Parathyroid adenoma (tissue), 2 donors: ENCODE measurements at regions not wholly inside any gene's neighbourhood (a gene's known extent, or its start where the extent isn't known, plus 50 kb on each side); places are given as distances from the start of the nearest gene placed in this dataset.
"Not testable (repeated sequence)": the region's sequence is repeated elsewhere in the genome, so short reads cannot be mapped to it uniquely, and the experiment has no call there.

Experiments
- H2AFZ ChIP-seq: fragments of 300-600 bp; sonication (generic); one replicate; pipeline ENCODE4 v1.7.0; 2017; ENCODE audit warnings: antibody characterized with exemption, mild to moderate bottlenecking
- H3K27ac ChIP-seq: fragments of 300-600 bp; sonication (generic); one replicate; pipeline ENCODE4 v1.7.0; 2017
- H3K27me3 ChIP-seq: fragments of 300-600 bp; sonication (generic); one replicate; pipeline ENCODE4 v1.7.0; 2017; ENCODE audit warnings: low read length; ENCODE audit not compliant: control insufficient read depth, insufficient read depth
- H3K36me3 ChIP-seq: fragments of 300-600 bp; sonication (generic); one replicate; pipeline ENCODE4 v1.7.0; 2017; ENCODE audit warnings: low read length; ENCODE audit not compliant: control insufficient read depth, insufficient read depth
- H3K4me1 ChIP-seq: fragments of 300-600 bp; sonication (generic); one replicate; pipeline ENCODE4 v1.7.0; 2017; ENCODE audit warnings: control low read depth
- H3K4me2 ChIP-seq: fragments of 300-600 bp; sonication (generic); one replicate; pipeline ENCODE4 v1.7.0; 2017; ENCODE audit warnings: low read length
- H3K4me3 ChIP-seq: fragments of 300-600 bp; sonication (generic); one replicate; pipeline ENCODE4 v1.7.0; 2017; ENCODE audit warnings: low read depth, low read length
- H3K79me2 ChIP-seq: fragments of 300-600 bp; sonication (generic); one replicate; pipeline ENCODE4 v1.7.0; 2017; ENCODE audit warnings: control low read depth
- H3K9ac ChIP-seq: fragments of 300-600 bp; sonication (generic); one replicate; pipeline ENCODE4 v1.7.0; 2017; ENCODE audit warnings: mild to moderate bottlenecking
- H3K9me3 ChIP-seq: fragments of 300-600 bp; sonication (generic); one replicate; pipeline ENCODE4 v1.7.0; 2017; ENCODE audit warnings: low read length; ENCODE audit not compliant: control insufficient read depth
- TF ChIP-seq, protein P1 (sequence below): fragments of 300-600 bp; sonication (generic); IDR thresholded peaks from one replicate; pipeline ENCODE4 v1.7.0; 2017; ENCODE audit warnings: antibody characterized with exemption, mild to moderate bottlenecking
- donor health status: primary hyperparathyroidism.

DNA sequence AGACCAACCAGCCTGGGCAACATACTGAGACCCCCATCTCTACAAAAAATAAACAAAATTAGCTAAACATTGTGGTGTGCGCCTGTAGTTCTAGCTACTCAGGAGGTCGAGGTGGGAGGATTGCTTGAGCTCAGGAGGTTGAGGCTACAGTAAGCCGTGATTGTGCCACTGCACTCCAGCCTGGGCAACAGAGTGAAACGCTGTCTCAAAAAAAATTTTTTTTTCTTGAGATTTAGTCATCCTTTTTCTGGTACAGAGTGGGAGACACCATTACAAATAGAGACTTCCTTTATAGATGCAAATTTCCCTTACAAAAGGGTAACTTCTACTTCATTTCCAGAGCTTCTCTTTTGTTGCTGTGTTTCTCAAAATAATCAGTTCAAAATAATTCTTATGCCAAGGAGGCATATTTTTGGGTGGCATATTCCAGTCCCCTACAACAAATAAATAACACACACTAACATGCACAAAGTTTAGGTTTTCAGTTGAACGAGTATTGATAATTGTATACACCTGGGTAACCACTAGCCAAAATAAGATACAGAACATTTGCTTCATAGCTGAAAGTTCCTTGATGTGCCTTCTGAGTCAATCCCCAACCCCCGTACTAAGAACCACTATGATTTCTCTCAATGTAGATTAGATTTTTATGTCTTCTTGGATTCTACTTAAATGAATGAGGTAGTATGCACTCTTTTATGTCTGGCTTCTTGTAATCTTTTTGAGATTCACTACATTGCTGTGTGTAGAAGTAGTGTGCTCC lies 248.9 kb upstream of the PROK2 start:
- Histone ChIP-seq H3K9me3 (no peaks in the 10 kb centered on the region), H3K4me1 (no peaks in the 10 kb centered on the region), H3K4me3 (no peak overlapping the region), H3K27me3 (no peaks in the 10 kb centered on the region), H3K9ac (no peak overlapping the region), H3K36me3 (no peaks in the 10 kb centered on the region), H3K27ac (no peak overlapping the region), H3K4me2 (no peak overlapping the region), H3K79me2 (no peaks in the 10 kb centered on the region), H2AFZ (no peak overlapping the region)
- TF ChIP-seq, protein P1, sequence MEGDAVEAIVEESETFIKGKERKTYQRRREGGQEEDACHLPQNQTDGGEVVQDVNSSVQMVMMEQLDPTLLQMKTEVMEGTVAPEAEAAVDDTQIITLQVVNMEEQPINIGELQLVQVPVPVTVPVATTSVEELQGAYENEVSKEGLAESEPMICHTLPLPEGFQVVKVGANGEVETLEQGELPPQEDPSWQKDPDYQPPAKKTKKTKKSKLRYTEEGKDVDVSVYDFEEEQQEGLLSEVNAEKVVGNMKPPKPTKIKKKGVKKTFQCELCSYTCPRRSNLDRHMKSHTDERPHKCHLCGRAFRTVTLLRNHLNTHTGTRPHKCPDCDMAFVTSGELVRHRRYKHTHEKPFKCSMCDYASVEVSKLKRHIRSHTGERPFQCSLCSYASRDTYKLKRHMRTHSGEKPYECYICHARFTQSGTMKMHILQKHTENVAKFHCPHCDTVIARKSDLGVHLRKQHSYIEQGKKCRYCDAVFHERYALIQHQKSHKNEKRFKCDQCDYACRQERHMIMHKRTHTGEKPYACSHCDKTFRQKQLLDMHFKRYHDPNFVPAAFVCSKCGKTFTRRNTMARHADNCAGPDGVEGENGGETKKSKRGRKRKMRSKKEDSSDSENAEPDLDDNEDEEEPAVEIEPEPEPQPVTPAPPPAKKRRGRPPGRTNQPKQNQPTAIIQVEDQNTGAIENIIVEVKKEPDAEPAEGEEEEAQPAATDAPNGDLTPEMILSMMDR: no peak

DNA sequence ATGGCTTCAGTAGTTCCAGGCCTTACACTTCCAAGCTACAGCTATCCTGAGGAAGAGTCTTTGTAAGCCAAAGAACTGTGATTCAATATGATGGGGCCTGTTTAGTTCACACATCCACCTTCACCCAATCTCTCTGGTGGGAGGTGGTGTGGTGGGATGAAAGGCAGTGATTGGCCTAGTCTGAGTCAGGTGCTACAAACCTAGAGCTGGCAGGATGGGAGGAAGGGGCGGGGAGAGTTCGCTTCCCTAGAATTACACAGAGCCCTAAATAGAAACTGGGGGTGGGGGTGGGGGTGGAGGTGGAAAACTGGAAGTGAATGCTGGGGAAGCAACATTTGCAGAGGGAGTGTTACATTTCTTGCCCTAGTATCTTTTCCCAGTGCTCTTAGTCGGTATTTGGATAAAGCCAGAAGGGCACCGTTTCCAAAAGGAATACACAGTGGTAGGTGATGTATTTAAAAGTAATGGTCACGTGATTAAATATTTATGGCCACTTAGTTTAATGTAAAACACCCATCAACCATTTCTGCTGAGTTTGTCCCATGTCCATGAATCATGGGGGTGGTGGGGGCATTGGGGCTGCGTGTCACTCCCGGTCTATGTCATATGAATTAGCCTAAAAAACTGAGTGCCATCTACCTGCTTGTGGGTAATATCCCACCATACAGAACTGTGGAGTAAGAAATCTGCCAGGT lies 247.6 kb upstream of the PROK2 start:
- Histone ChIP-seq H3K27ac (no peak overlapping the region), H3K4me1 (no peaks in the 10 kb centered on the region), H3K4me2 (no peak overlapping the region), H3K9ac (no peak overlapping the region), H3K36me3 (no peaks in the 10 kb centered on the region), H3K27me3 (no peaks in the 10 kb centered on the region), H3K4me3 (no peak overlapping the region), H3K79me2 (no peaks in the 10 kb centered on the region), H3K9me3 (no peaks in the 10 kb centered on the region), H2AFZ (no peak overlapping the region)
- TF ChIP-seq, protein P1: no peak

DNA sequence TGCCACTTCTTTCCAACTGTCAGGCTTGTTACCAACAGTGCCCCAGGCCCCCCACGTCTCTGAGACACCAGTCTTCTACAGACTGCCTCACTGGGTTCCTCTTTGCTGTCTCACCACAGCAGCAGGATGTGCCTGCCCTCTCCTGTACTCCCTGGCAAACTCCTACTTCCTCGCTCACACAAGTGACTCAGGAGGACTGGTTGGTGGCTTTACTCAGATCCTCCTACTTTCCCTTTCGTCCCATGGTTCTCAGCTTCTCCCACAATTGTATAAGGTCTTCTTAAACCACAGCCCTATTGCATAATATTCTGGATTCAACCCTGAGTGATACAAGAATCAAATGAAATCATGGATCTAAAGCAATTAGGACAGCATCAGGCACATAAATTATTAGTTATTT lies 246.6 kb upstream of the PROK2 start:
- TF ChIP-seq, protein P1: no peak
- Histone ChIP-seq H3K36me3 (no peaks in the 10 kb centered on the region), H2AFZ (no peak overlapping the region), H3K4me1 (no peaks in the 10 kb centered on the region), H3K27ac (no peak overlapping the region), H3K4me3 (no peak overlapping the region), H3K9ac (no peak overlapping the region), H3K79me2 (no peaks in the 10 kb centered on the region), H3K4me2 (no peak overlapping the region), H3K9me3 (no peaks in the 10 kb centered on the region), H3K27me3 (no peaks in the 10 kb centered on the region)

DNA sequence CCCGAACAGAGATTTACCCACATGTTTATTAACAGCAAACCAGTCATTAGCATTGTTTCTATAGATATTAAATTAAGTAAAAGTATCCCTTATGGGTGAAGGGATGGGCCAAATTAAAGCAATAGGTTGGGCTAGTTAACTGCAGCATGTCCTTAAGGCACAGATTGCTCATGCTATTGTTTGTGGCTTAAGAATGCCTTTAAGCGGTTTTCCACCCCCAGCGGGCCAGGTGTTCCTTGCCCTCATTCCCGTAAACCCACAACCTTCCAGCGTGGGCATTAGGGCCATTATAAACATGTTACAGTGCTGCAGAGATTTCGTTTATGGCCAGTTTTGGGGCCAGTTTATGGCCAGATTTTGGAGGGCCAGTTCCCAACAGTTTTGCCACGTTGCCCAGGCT lies 245.3 kb upstream of the PROK2 start:
- H3K4me3 ChIP-seq, H3K9me3 ChIP-seq, H2AFZ ChIP-seq, H3K4me1 ChIP-seq, H3K27me3 ChIP-seq, H3K9ac ChIP-seq, H3K36me3 ChIP-seq, H3K4me2 ChIP-seq, H3K27ac ChIP-seq, H3K79me2 ChIP-seq: not testable (repeated sequence)

DNA sequence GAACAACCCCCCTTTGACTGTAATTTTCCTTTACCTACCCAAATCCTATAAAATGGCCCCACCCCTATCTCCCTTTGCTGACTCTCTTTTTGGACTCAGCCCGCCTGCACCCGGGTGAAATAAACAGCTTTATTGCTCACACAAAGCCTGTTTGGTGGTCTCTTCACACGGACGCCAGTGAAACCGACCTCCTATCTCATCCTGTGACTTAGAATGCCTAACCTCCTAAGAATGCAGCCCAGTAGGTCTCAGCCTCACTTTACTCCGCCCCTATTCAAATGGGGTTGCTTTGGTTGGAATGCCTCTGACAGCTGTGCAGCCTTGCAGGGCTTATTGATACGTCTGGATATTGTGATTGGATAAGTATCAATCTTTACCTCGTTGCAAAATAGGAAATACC lies 243.8 kb upstream of the PROK2 start:
- H3K79me2 ChIP-seq, H3K36me3 ChIP-seq, H3K4me1 ChIP-seq, H3K4me3 ChIP-seq, H2AFZ ChIP-seq, H3K4me2 ChIP-seq, H3K9ac ChIP-seq, H3K27ac ChIP-seq, H3K27me3 ChIP-seq, H3K9me3 ChIP-seq: not testable (repeated sequence)

GRCh38 chr3:72028307-72028706 lies 243.4 kb upstream of the PROK2 start:
- not testable (repeated sequence) for H3K36me3 ChIP-seq, H3K9ac ChIP-seq, H3K27me3 ChIP-seq, H3K4me3 ChIP-seq, H3K4me1 ChIP-seq, H2AFZ ChIP-seq, H3K4me2 ChIP-seq, H3K79me2 ChIP-seq, H3K9me3 ChIP-seq, H3K27ac ChIP-seq

- H3K4me2 ChIP-seq, H3K9me3 ChIP-seq, H3K79me2 ChIP-seq, H2AFZ ChIP-seq, H3K9ac ChIP-seq, H3K36me3 ChIP-seq, H3K27ac ChIP-seq, H3K4me1 ChIP-seq, H3K4me3 ChIP-seq, H3K27me3 ChIP-seq: not testable (repeated sequence)
These were observed 242.8 kb upstream of the PROK2 start for GRCh38 chr3:72027728-72028127.
